SK-N-MC (cell line): ENCODE measurements at regions not wholly inside any gene's neighbourhood (a gene's known extent, or its start where the extent isn't known, plus 50 kb on each side); places are given as distances from the start of the nearest gene placed in this dataset.
"Not testable (repeated sequence)": the region's sequence is repeated elsewhere in the genome, so short reads cannot be mapped to it uniquely, and the experiment has no call there.

Experiments used
- DNase-seq: peaks from one replicate; pipeline ENCODE4 v3.0.0-alpha.2; 2011; ENCODE audit warnings: low read depth, low spot score
- H3K27ac ChIP-seq: fragments of 200-600 bp; sonication (generic); 2 replicates; pipeline ENCODE4 v1.5.1; 2016; ENCODE audit warnings: mixed run types
- H3K36me3 ChIP-seq: fragments of 200-600 bp; sonication (generic); 2 replicates; pipeline ENCODE4 v1.6.1; 2017; ENCODE audit warnings: antibody characterized with exemption, low read length, mixed read lengths; ENCODE audit not compliant: insufficient read depth
- H3K4me3 ChIP-seq: fragments of 200-600 bp; sonication (generic); 2 replicates; pipeline ENCODE4 v1.5.1; 2016
- H3K9ac ChIP-seq: fragments of 200-600 bp; sonication (generic); 2 replicates; pipeline ENCODE4 v1.8.0; 2017; ENCODE audit warnings: mixed run types, mixed read lengths; ENCODE audit not compliant: insufficient read length
- H3K9me3 ChIP-seq: fragments of 200-600 bp; sonication (generic); 2 replicates; pipeline ENCODE4 v1.6.1; 2017; ENCODE audit warnings: low read depth, mild to moderate bottlenecking, antibody characterized with exemption, low read length, moderate library complexity, mixed read lengths
- EZH2 ChIP-seq: fragments of 200-600 bp; sonication (generic); IDR thresholded peaks from one replicate; pipeline ENCODE4 v1.6.1; 2017; ENCODE audit warnings: antibody characterized with exemption
- FOXP2 ChIP-seq: optimal IDR thresholded peaks from 2 replicates; pipeline ENCODE3; 2011; ENCODE audit warnings: mild to moderate bottlenecking, moderate library complexity; ENCODE audit not compliant: insufficient read depth; ENCODE audit errors: extremely low read length, control extremely low read depth
- POLR2AphosphoS5 ChIP-seq: IDR thresholded peaks from 2 replicates; pipeline ENCODE4 v1.6.1; 2012; ENCODE audit warnings: mild to moderate bottlenecking, low read depth, low read length, borderline replicate concordance

DNA sequence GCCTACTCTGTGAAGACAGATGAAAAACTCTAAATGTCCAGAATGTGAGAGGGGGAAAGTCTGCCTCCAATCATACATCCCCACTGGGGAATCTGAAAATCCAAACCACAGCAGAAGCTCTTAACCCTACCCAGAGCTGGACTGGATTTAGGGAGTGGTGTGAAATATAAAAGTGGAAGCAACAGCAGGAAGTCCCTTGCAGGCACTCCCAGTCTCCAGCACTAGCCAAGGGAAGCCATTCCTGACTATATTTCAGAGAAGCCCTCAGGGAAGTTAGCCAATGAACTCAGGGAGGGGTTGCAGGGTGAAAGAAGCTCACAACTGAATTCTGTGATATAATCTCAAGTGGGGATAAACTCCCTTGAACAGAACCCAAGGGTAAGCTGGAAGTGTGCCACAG lies 51.5 kb downstream of the CRPPA start:
- H3K9me3 ChIP-seq: no peaks in the 10 kb centered on the region
- no peak overlapping the region for H3K27ac ChIP-seq
- H3K4me3 ChIP-seq: no peak overlapping the region
- TF ChIP-seq POLR2AphosphoS5 (no peak), EZH2 (no peak), FOXP2 (no peak)
- no peak for DNase-seq
- H3K9ac ChIP-seq: no peak overlapping the region
- no peaks in the 10 kb centered on the region for H3K36me3 ChIP-seq

GRCh38 chr7:16369309-16369708 lies 52.0 kb downstream of the CRPPA start:
- H3K27ac ChIP-seq, H3K9ac ChIP-seq, H3K4me3 ChIP-seq, H3K9me3 ChIP-seq, DNase-seq, H3K36me3 ChIP-seq: not testable (repeated sequence)

DNA sequence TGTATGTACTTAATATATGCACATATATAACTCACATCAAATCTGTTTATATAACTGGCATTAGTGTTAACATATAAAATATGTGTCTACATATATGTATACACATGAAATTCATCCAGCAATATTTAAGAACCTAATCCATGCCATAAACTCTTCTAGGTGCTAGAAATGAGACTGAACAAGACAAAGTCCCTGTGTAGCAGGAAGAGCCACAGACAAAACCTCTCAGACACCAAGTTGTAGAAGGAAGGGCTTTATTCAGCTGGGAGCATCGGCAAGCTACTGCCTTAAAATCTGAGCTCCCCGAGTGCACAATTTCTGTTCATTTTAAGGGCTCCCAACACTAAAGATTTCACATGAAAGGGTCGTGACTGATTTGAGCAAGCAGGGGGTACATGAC lies 52.5 kb downstream of the CRPPA start:
- H3K36me3 ChIP-seq: no peaks in the 10 kb centered on the region
- TF ChIP-seq FOXP2: no peak
- no peak for TF ChIP-seq POLR2AphosphoS5
- TF ChIP-seq EZH2: no peak

GRCh38 chr7:16367115-16367514 lies 54.2 kb downstream of the CRPPA start:
- no peak overlapping the region for H3K27ac ChIP-seq
- H3K4me3 ChIP-seq: peak overlapping the region; percentile 54
- no peak overlapping the region for H3K9ac ChIP-seq
- H3K9me3 ChIP-seq: no peaks in the 10 kb centered on the region
- H3K36me3 ChIP-seq: no peaks in the 10 kb centered on the region
- no peak for DNase-seq
- no peak for TF ChIP-seq POLR2AphosphoS5
- TF ChIP-seq FOXP2: no peak

More for the DNA sequence above, 52.5 kb downstream of the CRPPA start:
- H3K4me3 ChIP-seq: no peak overlapping the region
- no peak overlapping the region for H3K27ac ChIP-seq
- no peaks in the 10 kb centered on the region for H3K9me3 ChIP-seq
- no peak for DNase-seq
- H3K9ac ChIP-seq: no peak overlapping the region

DNA sequence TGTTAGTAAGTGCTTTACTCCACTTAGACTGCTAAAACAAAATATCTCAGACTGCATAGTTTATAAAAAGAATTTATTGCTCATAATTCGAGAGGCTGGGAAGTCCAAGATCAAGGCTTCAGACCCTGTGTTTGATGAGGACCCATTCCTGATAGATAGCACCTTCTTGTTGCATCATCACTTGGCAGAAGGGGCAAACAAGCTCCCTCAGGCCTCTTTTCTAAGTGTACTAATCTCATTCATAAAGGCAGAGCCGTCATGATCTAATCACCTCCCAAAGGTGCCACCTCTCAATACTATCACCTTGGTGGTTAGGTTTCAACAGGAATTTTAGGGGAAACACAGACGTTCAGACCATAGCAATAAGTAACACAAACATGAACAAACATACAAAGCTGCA lies 55.4 kb downstream of the CRPPA start:
- TF ChIP-seq POLR2AphosphoS5 (no peak), EZH2 (no peak), FOXP2 (no peak)
- DNase-seq: no peak
- no peak overlapping the region for H3K27ac ChIP-seq
- no peak overlapping the region for H3K9ac ChIP-seq
- H3K4me3 ChIP-seq: no peak overlapping the region
- H3K9me3 ChIP-seq: no peaks in the 10 kb centered on the region
- no peaks in the 10 kb centered on the region for H3K36me3 ChIP-seq

DNA sequence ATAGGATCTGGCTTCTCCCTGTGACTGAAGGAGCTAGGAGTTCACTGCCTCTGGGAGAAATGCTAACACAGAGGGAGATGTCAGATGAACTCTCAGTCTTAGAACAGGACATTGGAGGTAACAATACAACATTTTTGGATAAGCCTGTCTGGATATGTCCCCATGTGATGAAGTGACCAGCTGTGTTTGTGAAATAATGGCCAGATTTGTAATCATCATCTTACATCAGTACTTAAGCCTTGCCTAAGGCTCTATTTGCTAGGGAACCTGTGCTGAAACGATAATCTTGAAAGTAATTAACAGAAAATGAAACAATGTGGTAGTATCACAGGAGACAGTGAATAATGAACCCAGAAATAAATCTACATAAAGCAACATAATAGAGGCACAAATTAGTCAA lies 56.2 kb downstream of the CRPPA start:
- Histone ChIP-seq H3K9ac (no peak overlapping the region), H3K27ac (no peak overlapping the region), H3K36me3 (no peaks in the 10 kb centered on the region), H3K9me3 (no peaks in the 10 kb centered on the region), H3K4me3 (no peak overlapping the region)
- TF ChIP-seq FOXP2 (no peak), POLR2AphosphoS5 (no peak), EZH2 (no peak)
- DNase-seq: no peak

DNA sequence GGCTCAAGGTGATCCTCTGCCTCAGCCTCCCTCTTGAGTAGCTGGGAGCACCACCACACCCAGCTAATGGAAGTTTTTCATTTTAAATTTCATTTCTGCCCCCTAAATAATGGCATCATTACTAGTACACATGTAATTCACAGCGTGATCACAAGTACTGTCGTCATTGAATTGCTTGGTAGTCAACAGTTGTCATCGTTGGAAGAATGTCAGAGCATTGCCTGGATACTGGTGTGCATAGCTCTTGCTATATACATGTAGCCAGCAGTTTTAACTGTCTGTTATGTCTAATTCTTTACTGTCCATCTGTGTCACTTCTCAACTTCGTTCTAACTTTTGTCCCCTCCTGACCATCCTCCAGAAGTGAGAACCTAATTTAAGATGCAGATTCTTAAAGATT lies 62.1 kb downstream of the CRPPA start:
- H3K27ac ChIP-seq: no peak overlapping the region
- DNase-seq: no peak
- no peak for TF ChIP-seq FOXP2

DNA sequence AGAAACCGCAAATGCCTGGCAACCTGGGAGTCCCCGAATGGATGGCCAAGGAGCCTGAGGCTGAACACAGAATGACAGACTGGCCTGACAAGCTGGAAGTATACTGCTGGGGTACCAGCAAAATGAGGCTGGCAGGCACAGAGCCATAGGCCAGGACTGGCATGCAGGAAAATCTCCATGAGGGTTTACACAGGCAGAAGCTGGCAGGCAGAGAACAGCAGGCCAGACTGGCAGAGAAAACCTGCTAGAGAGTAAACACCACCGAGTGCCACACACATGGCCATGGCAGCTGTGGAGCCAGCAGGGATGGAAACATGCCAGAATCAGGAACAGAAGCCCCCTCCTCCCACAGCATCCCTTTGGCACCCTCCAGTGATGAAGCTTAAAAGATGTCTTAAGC lies 63.4 kb downstream of the CRPPA start:
- Histone ChIP-seq H3K9me3 (no peaks in the 10 kb centered on the region), H3K9ac (no peak overlapping the region), H3K4me3 (no peak overlapping the region), H3K27ac (no peak overlapping the region), H3K36me3 (no peaks in the 10 kb centered on the region)
- no peak for DNase-seq
- TF ChIP-seq FOXP2 (no peak), EZH2 (no peak), POLR2AphosphoS5 (no peak)

More for the DNA sequence above, 62.1 kb downstream of the CRPPA start:
- no peaks in the 10 kb centered on the region for H3K9me3 ChIP-seq
- no peak overlapping the region for H3K4me3 ChIP-seq
- no peak overlapping the region for H3K9ac ChIP-seq
- no peaks in the 10 kb centered on the region for H3K36me3 ChIP-seq

- Histone ChIP-seq H3K27ac (no peak overlapping the region), H3K9ac (no peak overlapping the region), H3K4me3 (no peak overlapping the region), H3K9me3 (no peaks in the 10 kb centered on the region), H3K36me3 (no peaks in the 10 kb centered on the region)
- TF ChIP-seq EZH2: no peak
- no peak for TF ChIP-seq FOXP2
- TF ChIP-seq POLR2AphosphoS5: no peak
- DNase-seq: no peak
These were observed 63.9 kb downstream of the CRPPA start for GRCh38 chr7:16357474-16357873.
